Caco-2 (cell line): ENCODE measurements at regions not wholly inside any gene's neighbourhood (a gene's known extent, or its start where the extent isn't known, plus 50 kb on each side); places are given as distances from the start of the nearest gene placed in this dataset.
A peak's percentile ranks its signal among the peaks of the same experiment; 100 is the strongest.

Source experiments
- BruUV-seq: library from RNA; stranded (reverse); fragments of 400-500 nt; replicated peaks from 2 replicates; lab custom pipeline; 2021; lab: Mats Ljungman, UMichigan
- CTCF ChIA-PET: fragments of 300-600 bp; sonication (Branson Sonifier 250); formaldehyde crosslinking; loops from one replicate; lab custom pipeline; 2022; ENCODE audit warnings: antibody characterized with exemption; lab: Charles Lee
- POLR2A ChIA-PET: fragments of 300-600 bp; sonication (Branson Sonifier 250); formaldehyde crosslinking; loops from one replicate; lab custom pipeline; 2022; ENCODE audit warnings: antibody characterized with exemption; lab: Charles Lee
- DNase-seq, 2 experiments: peaks; one replicate each; pipeline versions ENCODE4 v3.0.0 to v3.0.0-alpha.2; 2020 to 2022
- H3K27me3 ChIP-seq: replicated peaks from 2 replicates; pipeline ENCODE4 v1.6.0; 2011; ENCODE audit warnings: low read length; ENCODE audit not compliant: control insufficient read depth, insufficient read depth
- H3K36me3 ChIP-seq: 2 replicates; pipeline ENCODE4 v1.5.1; 2011; ENCODE audit warnings: low read length; ENCODE audit not compliant: control insufficient read depth, insufficient read depth
- H3K4me1 ChIP-seq: fragments of 250-450 bp; sonication (Bioruptor Pico); 2 replicates; pipeline ENCODE4 v1.5.1; 2020; ENCODE audit warnings: mild to moderate bottlenecking
- H3K4me3 ChIP-seq: 2 replicates; pipeline ENCODE4 v1.5.1; 2011; ENCODE audit warnings: low read depth, mild to moderate bottlenecking, control low read depth, low read length
- H3K9me3 ChIP-seq: fragments of 250-450 bp; sonication (Bioruptor Pico); 2 replicates; pipeline ENCODE4 v1.5.1; 2020; ENCODE audit warnings: mild to moderate bottlenecking, moderate library complexity
- H3K27ac Mint-ChIP-seq: one replicate; pipeline ENCODE4 v1.8.0; 2022; ENCODE audit warnings: mixed read lengths; ENCODE audit not compliant: unreplicated experiment
- H3K27me3 Mint-ChIP-seq: one replicate; pipeline ENCODE4 v1.8.0; 2022; ENCODE audit warnings: mixed read lengths; ENCODE audit not compliant: insufficient read depth, unreplicated experiment
- H3K36me3 Mint-ChIP-seq: one replicate; pipeline ENCODE4 v1.8.0; 2022; ENCODE audit warnings: mild to moderate bottlenecking, mixed read lengths; ENCODE audit not compliant: insufficient read depth, unreplicated experiment
- H3K4me1 Mint-ChIP-seq: one replicate; pipeline ENCODE4 v1.8.0; 2022; ENCODE audit warnings: low read depth, mixed read lengths; ENCODE audit not compliant: unreplicated experiment
- H3K4me3 Mint-ChIP-seq: one replicate; pipeline ENCODE4 v1.8.0; 2022; ENCODE audit warnings: mild to moderate bottlenecking, moderate library complexity, mixed read lengths; ENCODE audit not compliant: unreplicated experiment
- H3K9me3 Mint-ChIP-seq: one replicate; pipeline ENCODE4 v1.8.0; 2022; ENCODE audit warnings: mixed read lengths; ENCODE audit not compliant: unreplicated experiment
- intact Hi-C: fragments of 100-400 bp; cut with micrococcal nuclease; formaldehyde crosslinking; loops from one replicate; pipeline ENCODE4 v1.10.0; 2022; ENCODE audit not compliant: unreplicated experiment
- TF ChIP-seq, protein P1 (sequence below), 2 experiments: fragments of 200-600 bp in 1 of 2; IDR thresholded peaks; 1 replicate in 1 of 2; 2 replicates in 1 of 2; pipeline versions ENCODE4 v1.5.1 to v1.8.0; 2011 to 2022; ENCODE audit warnings: antibody characterized with exemption in 1 of 2, control low read depth in 1 of 2, inconsistent platforms in 1 of 2, low read depth in 1 of 2, low read length in 1 of 2, mild to moderate bottlenecking in 1 of 2, moderate library complexity in 1 of 2; ENCODE audit not compliant: insufficient read depth in 1 of 2, severe bottlenecking in 1 of 2, unreplicated experiment in 1 of 2

DNA sequence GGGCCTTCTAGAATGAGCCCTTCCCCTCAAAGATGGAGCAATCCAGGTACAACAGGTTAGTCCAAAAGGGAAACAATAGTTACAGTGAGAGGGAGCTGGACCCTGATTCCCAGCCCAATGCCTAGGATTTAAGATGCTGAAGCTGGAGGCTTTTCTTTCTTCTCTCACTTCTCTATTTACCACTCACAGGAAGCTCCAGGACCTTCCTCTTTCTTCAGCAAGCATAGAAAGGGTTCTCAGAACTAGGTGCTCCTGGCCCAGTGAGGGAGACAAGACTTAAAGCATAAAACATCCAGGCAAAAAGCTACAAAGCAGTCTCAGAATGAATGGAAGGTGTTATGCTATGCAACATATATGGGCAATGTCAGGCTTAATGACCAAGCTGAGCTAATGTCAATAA is 279.0 kb downstream of the SRBD1 start:
- Mint-ChIP-seq H3K27me3 (no peaks in the 10 kb centered on the region), H3K9me3 (no peaks in the 10 kb centered on the region), H3K27ac (no peak overlapping the region), H3K4me3 (no peak overlapping the region), H3K36me3 (no peaks in the 10 kb centered on the region), H3K4me1 (peaks cover 6% of the 10 kb centered on the region)
- CTCF ChIA-PET: no interaction called here
- no peaks in the 10 kb centered on the region for H3K4me1 ChIP-seq
- no peaks in the 10 kb centered on the region for H3K36me3 ChIP-seq
- H3K27me3 ChIP-seq: no peaks in the 10 kb centered on the region
- intact Hi-C loops: no loop called here
- no peak for DNase-seq
- TF ChIP-seq, protein P1, sequence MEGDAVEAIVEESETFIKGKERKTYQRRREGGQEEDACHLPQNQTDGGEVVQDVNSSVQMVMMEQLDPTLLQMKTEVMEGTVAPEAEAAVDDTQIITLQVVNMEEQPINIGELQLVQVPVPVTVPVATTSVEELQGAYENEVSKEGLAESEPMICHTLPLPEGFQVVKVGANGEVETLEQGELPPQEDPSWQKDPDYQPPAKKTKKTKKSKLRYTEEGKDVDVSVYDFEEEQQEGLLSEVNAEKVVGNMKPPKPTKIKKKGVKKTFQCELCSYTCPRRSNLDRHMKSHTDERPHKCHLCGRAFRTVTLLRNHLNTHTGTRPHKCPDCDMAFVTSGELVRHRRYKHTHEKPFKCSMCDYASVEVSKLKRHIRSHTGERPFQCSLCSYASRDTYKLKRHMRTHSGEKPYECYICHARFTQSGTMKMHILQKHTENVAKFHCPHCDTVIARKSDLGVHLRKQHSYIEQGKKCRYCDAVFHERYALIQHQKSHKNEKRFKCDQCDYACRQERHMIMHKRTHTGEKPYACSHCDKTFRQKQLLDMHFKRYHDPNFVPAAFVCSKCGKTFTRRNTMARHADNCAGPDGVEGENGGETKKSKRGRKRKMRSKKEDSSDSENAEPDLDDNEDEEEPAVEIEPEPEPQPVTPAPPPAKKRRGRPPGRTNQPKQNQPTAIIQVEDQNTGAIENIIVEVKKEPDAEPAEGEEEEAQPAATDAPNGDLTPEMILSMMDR (IDR thresholded peaks at IDR 0.05; ENCODE audit: insufficient read depth in 1 of 2, low read depth in 1 of 2, low read length in 1 of 2, severe bottlenecking in 1 of 2, unreplicated experiment in 1 of 2): no peak
- BruUV-seq: no TSS peak
- no peaks in the 10 kb centered on the region for H3K9me3 ChIP-seq
- POLR2A ChIA-PET: no interaction called here
- no peak overlapping the region for H3K4me3 ChIP-seq

DNA sequence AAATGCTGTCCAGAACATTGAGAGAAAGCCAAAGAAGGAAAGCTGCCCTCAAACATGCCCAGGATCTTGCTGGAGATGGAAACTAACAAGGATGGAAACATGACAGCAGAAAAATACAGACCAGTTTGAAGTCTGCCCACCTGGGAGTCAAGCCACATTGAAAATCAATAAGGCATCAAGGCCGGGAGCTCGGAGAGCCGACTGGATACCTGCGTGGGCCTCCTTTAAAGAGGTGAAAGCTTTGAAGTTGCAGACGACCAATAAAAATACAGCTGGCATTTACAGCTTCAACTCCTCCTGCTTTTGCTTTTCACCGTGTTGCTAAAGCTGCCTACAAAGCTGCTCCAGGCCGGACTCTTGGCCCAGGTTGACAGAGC is 279.7 kb downstream of the SRBD1 start:
- H3K36me3 Mint-ChIP-seq: no peaks in the 10 kb centered on the region
- H3K27ac Mint-ChIP-seq: no peak overlapping the region
- Histone ChIP-seq H3K36me3 (no peaks in the 10 kb centered on the region), H3K27me3 (no peaks in the 10 kb centered on the region), H3K9me3 (no peaks in the 10 kb centered on the region), H3K4me1 (no peaks in the 10 kb centered on the region), H3K4me3 (no peak overlapping the region)
- no peak overlapping the region for H3K4me3 Mint-ChIP-seq
- H3K27me3 Mint-ChIP-seq: no peaks in the 10 kb centered on the region
- POLR2A ChIA-PET: no interaction called here
- H3K9me3 Mint-ChIP-seq: no peaks in the 10 kb centered on the region
- H3K4me1 Mint-ChIP-seq: peaks cover 6% of the 10 kb centered on the region
- CTCF ChIA-PET: no interaction called here
- TF ChIP-seq, protein P1 (IDR thresholded peaks at IDR 0.05; ENCODE audit: insufficient read depth in 1 of 2, low read depth in 1 of 2, low read length in 1 of 2, severe bottlenecking in 1 of 2, unreplicated experiment in 1 of 2): no peak
- no peak for DNase-seq
- BruUV-seq: no TSS peak
- intact Hi-C loops: no loop called here

DNA sequence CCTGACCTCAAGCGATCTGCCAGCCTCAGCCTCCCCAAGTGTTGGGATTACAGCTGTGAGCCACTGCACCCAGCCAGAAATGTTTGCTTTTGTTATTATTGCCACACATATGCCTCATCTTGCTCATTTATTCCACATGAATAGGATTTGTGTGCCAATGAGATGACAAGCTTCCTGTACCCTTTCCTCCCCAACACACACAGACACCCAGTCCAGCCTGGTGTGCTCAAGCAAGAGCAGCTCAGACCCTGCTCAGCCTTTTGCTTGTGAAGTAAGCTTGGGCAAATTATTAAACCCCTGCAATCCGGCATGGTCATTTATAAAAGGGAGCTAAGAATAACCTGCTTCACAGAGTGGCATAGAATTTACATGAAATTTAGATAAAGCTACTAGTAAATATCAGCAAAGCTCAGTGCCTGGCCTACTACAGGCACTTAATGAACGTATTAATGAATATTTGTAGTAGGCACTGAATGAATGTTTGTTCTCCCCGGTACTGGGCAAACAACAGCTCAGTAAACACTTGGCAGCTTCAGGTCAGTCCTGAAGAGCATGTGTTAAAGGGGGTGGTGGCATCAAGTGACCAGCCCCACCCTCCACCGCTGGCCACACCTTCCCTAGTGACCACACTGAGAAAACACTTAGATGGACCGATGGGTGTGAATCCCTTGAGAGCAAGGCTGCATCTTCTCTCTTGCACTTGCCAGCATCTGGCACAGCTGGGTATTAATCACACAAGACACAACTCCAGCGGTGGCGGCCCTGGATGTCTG is 280.2 kb downstream of the SRBD1 start:
- Mint-ChIP-seq H3K36me3 (no peaks in the 10 kb centered on the region), H3K4me3 (no peak overlapping the region), H3K27me3 (no peaks in the 10 kb centered on the region), H3K27ac (no peak overlapping the region), H3K9me3 (no peaks in the 10 kb centered on the region), H3K4me1 (peaks cover 6% of the 10 kb centered on the region)
- no peaks in the 10 kb centered on the region for H3K4me1 ChIP-seq
- H3K36me3 ChIP-seq: no peaks in the 10 kb centered on the region
- H3K9me3 ChIP-seq: no peaks in the 10 kb centered on the region
- TF ChIP-seq, protein P1 (IDR thresholded peaks at IDR 0.05; ENCODE audit: insufficient read depth in 1 of 2, low read depth in 1 of 2, low read length in 1 of 2, severe bottlenecking in 1 of 2, unreplicated experiment in 1 of 2): no peak
- ChIA-PET CTCF (no interaction called here), POLR2A (no interaction called here)
- no TSS peak for BruUV-seq
- H3K27me3 ChIP-seq: no peaks in the 10 kb centered on the region
- DNase-seq: peak in 1 of 2 experiments; percentile 12
- H3K4me3 ChIP-seq: no peak overlapping the region
- intact Hi-C loops: no loop called here
